ENCODE measurements at regions not wholly inside any gene's neighbourhood (a gene's known extent, or its start where the extent isn't known, plus 50 kb on each side); places are given as distances from the start of the nearest gene placed in this dataset.
A peak's percentile ranks its signal among the peaks of the same experiment; 100 is the strongest.
"Not testable (repeated sequence)": the region's sequence is repeated elsewhere in the genome, so short reads cannot be mapped to it uniquely, and the experiment has no call there.

DNA sequence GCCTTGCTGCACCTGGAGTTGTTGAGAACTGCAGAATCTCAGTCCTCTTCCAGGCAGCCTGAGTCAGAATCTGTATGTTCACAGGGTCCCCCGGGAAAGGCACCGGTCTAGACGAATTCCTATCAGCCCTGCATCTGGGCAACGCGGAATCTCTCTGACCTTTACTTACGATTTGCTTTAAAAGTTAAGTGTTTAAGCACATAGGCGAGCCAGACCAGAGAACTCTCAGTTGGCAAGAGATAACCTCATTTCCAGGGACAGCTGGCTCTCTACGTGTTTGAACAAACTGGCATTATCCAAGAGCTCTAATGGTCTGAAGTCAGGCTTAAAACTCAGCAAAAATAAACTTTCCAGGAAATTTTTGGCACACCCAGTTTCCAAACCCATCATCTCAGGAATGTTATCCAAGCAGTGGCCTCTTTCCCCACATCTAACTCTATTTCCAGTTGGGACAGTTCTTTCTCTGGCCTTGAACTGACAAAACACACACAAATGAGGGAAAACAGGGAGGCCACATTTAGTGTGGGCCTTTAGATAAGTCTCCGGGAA is 53.4 kb downstream of the HES1 start:
- DNase-seq: peak in 2 of 3 donors; percentile 49 to 73

DNA sequence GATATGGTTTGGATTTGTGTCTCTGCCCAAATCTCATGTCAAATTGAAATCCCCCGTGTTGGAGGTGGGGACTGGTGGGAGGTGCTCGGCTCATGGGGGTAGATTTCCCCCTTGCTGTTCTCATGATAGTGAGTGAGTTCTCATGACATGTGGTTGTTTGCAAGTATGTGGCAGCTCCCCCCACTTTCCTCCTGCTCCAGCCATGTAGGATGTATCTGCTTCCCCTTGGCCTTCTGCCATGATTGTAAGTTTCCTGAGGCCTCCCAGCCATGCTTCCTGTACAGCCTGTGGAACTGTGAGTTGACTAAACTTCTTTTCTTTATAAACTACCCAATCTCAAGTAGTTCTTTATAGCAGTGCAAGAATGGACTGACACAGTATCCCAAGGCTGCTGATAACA is 55.9 kb downstream of the HES1 start:
- DNase-seq: not testable (repeated sequence)

DNA sequence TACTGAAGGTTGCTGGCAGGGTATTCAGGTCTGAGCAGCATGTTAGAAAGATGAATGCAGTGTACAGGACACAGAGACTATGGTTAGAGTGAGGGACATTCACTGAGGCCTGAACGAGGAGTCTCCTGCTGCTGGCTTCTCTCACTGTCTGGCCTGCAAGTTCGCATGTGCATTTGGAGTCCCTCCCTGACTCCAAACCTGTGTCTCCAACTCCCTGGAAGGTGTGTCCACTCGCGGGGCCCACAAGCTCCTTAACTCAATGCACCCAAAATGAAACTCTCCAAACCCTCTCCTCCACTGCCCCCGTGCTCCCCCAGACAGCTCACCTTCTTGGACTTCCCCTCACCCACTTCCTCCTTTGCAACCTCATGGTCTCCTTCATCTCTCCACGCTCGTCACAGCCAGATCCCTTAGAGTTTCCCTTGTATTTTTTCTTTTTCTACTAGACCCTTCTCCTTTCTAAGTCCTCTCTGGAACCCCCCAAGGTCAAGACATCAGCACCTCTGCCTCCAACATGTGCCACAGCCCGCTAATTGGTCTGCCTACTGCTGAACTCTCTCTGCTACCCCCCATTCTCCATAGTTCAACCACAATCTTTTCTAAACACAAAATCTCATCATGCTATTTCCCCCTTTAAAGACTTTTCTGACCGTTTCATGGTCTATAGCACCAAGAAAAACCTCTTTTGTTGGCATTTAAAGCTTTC is 58.3 kb downstream of the HES1 start:
- DNase-seq: peak in 1 of 3 donors; percentile 43

DNA sequence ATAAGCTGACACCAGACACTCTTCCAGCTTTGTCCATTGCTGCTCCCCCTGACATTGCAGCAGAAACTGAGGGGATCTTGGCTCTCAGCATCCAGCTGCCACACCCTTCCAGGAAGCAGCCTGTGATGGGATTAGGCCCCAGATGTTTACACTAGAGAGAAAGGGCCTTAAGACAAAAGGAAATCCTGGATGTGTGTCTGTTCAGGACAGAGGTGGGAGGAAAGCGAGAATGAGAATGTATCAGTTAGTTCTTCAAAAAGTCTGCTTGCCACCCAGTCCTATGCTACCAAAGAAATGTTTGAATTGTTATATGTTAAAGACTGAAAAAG is 58.8 kb downstream of the HES1 start:
- DNase-seq: peak in 1 of 3 donors; percentile 43

DNA sequence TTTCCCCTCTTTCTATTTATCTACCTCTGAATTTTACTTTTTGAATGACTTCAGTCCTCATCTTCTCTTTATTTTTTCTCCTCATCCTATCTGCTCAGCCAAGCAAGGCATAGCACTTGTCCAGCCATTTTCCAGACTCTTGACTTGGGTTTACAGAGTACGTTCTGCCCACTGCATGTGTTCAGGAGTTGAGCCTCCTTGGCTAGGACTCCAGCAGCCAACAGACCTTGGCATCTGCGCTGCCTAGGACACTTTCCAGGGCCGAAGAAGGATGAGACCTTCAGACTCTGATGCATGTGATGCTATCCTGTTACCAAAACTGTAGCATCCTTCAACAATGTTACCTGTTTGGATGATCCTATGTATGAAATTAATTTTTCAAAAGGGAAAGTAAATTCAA is 59.7 kb downstream of the HES1 start:
- DNase-seq: no peak

DNA sequence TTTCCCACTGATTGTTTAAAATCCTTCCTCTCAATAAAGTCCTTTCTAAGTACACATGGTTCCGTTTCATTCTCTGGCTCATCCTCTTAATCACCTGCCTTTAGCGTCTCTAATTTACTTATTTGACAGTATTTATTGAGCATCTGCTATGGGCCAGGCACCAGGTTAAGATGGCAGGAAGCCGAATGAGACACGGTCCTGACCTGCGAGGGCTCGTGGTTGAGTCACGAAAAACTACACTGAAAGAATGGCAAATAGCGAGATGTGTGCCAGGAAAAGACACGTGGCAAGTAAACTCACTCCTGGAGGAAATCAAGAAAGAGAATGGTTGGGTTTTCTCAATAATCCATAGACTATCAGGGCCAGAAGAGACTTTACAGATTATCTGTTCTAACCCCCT is 60.9 kb downstream of the HES1 start:
- DNase-seq: no peak

DNA sequence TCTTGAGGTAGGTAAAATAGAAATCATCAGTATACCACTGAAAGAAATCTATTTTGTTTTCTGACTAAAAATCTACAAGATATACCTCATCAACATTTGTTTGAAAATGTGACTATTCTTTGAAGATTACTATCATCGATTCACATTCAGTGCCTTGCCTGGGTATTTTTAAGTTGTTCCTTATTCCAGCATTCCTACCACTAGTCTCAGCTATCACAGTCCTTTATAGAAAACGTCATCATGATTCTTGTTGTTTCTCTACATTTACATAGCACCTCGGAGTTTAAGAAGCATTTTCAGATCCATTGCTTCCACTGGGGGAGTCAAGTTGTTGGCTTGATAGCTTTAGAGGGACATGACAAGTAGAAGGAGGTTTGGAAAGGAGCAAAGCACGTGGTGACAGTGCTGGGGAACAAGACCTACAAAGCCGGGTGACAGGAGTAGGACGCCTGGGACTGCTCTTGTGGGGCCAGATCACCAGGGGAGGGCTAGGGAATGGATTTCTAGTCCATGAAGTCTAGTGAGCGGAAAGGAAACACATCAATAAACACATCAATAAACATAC is 61.5 kb downstream of the HES1 start:
- no peak for DNase-seq

DNA sequence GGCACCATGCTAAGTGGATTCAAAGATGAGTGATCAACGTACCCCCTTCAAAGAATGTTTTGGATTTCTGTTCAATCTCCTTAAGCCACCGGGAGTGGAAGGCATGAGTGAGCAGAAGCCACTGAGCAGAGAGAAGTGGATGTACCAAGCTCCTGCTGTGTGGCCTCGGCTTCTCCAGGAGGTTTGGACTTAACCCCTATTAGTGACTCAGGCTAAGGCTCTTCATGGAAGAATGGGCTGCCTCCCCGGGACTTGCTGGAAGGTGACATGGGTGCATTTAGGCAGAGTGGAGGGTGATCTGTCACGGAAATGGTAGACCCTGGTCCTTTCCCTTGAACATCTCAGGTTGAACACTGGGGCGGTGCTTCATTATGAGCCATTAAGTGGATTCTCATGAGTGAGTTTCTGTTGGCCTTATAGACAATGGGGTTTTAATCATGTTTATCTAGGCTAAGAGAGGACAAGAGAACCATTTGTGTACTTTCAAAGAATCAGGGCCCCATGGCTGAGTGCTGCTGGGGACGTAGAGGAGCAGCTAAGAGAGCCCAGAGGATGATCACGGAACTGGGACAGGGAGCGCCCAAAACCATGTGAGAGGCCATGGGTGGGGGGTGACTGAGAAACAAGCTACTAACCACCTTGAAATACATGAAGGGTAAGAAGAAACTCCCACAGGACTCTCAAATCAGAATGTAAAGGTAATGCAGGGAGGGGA is 62.2 kb downstream of the HES1 start:
- no peak for DNase-seq

DNA sequence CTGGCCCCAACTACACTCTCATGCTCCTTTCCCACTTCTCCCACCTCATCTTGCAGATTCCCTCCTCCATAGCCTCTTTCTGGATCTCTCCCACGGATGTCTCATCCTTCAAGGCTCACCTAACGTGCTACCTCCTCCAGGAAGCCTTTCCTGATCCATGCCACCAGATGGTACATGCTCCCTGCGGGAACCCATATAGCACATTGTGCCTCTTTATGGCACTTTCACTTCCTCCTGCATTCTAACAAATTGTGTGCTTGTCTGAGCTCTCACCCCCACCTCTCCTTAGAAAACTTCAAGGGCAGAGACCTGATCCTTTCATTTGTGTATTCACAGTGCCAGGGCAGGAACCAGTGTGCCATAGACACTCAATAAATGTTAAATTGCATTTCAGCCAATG is 63.0 kb downstream of the HES1 start:
- no peak for DNase-seq

DNA sequence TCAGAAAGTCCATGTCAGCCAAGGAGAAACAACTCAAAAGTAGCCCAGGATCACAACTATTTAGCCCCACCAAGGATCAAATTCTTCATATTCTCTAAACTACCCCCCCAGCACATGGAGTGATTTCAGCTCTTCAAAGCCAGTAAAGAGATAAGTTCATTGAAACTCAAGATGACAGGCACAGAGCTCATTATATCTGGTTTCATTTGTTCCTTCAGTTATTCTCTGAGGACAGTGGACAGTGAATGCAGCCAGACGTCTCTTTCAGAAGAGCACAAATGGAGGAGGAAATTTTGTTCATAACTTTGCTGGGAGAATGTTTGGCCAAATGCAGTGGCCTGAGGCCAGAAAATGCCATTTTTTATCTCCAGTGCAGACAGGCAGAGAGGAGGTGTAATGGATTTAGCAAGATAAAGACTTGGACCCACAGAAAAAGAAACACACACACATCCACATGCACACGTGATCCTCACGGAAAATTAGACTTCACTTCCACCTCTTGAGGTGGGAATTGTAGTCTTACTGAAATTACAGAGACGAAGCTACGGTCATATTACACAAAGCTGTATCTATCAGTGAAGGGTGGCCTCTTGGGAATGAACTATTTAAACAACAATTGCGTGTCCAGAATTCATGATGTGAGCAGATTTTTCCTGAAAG is 64.6 kb downstream of the HES1 start:
- peak in 1 of 3 donors; percentile 39 for DNase-seq

DNA sequence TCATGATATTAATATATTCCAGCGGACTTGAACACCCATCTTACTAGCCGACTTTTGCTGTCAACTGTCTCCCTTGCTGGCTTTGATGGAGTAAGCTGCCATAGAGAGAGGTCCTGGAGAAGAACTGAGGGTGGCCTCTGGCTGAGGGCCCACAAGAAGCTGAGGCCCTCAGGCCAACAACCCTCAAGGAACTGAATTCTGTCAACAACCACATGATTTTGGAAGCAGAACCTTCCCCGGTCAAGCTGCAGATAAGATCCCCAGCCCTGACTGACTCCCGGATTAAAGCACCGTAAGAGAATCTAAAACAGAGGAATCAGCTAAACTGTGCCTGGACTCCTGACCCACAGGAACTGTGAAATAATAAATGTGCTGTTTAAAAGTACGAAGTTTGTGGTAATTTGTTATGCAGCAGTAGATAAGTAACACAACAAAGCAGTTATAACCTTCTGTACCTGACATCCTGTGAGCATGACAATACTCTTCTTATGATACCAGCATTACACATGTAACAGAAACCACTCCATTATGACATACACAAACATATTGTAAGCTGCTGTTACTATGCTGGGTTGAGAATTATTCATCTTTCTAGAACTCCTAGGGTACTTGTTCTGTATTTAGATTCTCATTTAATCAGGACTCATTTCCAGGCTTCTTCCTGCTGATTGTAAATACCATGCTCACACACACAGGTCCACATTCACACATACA is 66.2 kb downstream of the HES1 start:
- DNase-seq: no peak

DNA sequence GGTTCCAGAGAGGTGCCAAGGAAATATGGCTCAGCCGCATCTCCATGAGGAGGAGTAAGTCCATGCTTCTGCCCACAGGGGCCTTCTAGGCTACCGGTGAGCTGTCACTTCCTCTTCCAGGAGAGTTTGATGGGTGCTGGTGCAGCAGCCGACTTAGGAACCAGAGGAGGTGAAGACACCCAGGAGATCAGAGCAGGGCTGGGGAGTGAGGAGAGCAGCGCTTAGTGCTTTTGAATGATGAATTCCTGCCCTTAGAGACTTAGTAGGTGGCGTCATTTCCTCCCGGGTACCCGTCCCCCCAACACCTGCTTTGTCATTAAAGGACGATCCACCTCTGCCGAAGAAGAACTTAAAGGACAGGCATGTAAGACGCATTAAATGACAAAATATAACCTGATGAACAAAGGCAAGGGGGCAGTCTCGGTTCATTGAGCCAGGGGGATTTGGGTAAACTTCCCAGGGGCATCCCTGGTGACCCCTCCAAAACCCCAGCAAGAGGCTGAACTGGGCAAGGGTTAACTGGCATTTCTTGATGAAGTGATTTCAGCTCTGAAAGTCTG is 67.6 kb downstream of the HES1 start:
- DNase-seq: no peak

DNA sequence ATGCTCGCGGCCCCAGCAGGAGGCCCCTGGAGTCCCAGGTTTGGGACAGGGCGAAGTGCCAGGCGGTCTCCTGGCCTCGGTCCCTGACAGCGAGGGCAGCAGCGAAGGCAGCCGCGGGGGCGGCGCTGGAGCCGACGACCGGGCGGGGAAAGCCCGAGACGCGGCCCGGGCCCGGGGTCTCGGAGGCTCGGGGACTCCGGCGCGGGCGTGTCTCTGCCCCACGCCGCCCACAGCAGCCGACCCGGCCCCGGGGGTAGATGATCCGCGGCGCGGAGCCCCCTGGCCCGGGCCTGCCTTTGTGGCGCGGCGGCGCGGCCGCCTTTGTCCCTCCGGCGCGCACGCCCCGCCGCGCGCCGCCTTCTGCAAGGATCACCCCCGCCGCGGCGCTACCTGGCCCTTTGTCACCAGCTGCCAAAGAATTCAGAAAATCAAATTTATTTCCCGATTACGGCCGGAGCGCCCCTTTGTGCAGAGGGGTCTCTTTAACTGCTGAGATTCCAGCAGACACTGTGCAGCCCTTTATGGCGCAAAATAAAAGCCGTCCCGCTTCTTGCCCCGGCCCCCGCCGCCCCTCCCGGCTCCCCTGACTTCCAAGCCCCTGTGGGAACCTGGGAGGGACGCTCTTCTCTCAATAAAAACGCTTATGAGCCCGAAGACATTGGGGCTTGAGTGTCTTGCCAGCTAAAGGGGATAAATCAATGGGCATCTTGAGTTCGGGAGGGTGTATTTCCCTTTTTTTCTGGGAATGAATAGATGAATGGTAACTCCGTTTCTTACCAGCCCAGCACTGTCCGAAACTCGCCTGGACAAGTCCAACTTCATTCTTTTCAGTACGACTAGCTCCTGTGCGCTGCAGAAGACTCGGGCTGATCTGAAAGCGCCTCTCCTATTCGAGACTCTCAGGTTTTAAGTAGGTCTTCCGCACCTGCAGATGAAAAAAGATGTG is 68.4 kb downstream of the HES1 start:
- DNase-seq: peak in 1 of 3 donors; percentile 32

DNA sequence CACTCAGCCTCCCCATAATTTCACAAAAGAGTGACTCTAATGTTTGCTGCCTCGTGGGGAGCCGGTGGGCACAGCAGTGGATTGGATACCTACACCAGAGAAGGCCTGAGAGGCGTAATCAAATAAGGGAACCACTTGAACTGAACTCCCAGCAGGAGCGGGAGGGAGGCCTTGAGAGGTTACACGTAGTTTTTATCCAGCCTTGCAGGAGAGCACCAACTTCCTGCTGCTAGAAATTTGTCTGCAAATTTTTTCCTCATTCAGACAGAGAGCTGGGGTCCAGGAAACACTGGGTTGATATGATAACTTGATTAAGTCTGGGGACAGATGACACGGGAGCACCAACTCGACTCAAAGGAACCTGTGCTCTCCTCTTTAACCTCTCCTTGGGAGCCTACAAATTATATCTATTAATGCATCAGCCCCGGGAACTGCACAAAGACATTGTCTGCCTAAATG is 69.8 kb downstream of the HES1 start:
- peak in 1 of 3 donors; percentile 61 for DNase-seq

DNA sequence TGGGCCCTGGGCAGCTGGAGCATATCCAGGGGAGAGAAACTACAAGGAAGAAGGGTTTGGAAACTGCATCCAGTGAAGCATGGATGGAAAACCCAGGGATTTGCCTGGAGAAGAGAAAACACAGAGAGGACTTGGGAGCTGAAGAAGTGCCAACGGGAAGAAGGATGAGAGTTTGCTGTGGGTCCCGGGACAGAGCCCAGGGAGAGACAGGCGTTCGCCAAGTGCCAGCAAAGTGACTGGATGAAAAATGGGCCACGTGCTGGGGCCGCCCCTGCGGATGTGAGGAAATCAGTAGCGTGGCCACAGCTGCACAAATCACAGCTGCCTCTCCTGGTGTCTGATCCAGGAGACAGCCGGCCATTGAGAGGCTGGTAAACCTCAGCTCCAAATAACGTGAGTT is 70.4 kb downstream of the HES1 start:
- peak; percentile 45 to 84 (median 75) for DNase-seq

DNA sequence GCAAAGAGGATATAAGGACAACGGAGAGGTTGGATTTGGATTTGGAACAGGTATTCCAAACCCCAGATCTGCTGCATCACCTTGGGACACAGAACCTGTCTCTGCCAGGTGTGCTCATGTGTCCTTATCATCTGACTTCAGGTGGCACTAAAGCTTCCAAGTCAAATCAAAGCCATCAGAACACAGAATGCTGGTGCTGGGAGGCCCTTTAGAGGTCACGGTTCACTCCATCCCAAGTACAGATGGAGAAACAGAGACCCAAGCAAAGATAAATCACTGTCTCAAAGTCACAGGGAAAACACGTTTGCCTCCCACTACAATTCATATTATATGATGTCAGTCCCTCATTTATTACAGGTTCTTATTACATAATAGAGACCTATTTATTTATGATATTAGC is 72.8 kb downstream of the HES1 start:
- no peak for DNase-seq

DNA sequence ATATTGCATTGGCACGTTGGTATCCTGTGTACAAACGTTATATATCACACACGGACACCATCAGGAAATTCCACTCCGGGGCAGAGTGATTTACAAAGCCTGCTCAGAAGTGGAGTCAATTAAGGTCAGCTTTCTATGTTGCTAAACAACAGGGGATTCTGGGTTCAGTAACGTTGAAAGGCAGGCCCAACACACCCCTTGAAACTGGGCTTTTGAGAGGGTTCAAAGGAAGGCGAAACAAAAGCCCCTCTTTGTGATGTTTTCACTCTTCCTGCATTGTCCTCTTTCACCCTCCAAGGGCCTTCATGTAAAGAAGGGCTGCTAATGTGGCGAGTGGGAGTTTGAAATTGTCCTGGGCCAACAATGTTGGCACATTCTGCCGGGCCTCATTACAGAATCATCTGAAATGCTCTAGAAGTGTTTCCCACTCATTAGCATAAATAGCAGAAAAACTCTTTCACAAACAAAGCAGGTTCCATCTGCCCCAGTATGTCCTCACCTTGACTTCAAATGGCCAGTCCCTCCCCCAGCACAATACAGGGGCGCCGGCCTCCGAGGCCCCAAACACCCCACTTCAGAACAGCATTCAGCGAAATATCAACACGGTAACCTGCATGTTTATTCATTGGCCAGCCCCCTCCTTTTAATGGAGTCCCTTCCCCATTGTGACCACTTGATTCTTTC is 76.4 kb downstream of the HES1 start:
- DNase-seq: no peak

DNA sequence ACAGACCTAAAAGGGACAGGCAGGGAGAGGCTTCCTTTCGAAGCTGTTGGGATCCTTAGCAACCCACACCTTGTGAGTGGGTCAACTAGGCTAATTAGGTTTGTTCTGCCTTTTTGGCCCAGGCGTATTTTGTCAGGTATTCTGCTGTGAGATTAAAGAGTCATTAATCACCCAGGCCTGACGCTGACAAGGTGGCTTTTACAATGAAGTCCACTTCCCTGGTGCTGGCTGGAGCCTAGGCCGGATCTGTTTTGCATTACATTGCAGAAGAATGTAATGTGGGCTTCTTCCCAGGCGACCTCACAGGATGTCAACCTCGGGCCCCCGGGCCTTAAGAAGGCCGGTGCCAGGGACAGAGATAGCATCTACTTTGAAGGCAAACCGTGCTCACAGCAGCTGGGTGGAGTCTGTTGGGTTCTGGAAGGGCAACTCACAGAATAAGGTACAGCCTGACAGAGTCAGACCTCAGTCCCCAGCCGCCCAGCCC is 76.9 kb downstream of the HES1 start:
- DNase-seq: peak in 1 of 3 donors; percentile 46

DNA sequence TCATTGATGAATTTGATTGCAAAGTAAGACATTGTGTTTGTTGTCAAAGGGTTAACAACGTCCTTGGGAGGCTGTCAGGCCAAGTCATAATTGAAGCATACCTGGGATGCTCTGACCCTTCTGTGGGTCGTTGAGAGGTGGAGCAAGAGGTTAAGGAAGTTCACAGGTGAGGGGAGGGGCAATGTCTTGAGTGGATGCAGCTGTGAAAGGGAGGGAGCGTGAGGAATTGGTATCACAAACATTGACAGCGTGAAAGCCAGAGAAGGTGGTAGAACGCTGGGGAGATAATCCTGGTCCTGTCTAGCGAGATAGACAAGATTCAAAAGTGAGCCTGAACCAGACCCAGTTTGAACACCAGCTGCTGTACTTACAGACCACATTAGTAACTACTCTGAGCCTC is 79.4 kb downstream of the HES1 start:
- DNase-seq: no peak

Measured in muscle of back (tissue), 3 donors.